HG02763 (cell line): ENCODE measurements at regions not wholly inside any gene's neighbourhood (a gene's known extent, or its start where the extent isn't known, plus 50 kb on each side); places are given as distances from the start of the nearest gene placed in this dataset.
"Not testable (repeated sequence)": the region's sequence is repeated elsewhere in the genome, so short reads cannot be mapped to it uniquely, and the experiment has no call there.

Source experiments
- ATAC-seq: cut with Tn5 transposase; IDR thresholded peaks from one replicate; pipeline ENCODE4 v1.9.1; 2021; ENCODE audit warnings: mild to moderate bottlenecking, moderate library complexity; ENCODE audit not compliant: unreplicated experiment

DNA sequence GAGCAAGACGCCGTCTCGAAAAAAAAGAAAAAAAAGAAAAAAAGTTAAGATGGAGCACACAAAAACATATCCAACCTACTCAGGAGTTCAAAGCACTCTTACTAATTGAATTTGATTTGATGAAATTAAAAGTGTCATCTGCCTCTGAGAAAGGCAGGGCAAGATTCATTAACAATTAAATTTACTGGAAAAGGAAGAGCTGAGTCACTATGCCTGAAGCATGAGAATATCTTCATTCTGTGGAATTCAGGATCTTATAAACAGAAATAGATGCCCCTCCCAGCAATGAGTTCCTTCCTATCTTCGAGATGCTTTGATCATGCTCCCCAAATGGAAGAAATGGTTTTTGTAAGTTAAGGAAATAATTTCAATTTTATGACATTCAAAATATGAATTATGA, 61.0 kb upstream of the ST3GAL6 start:
- no peak for ATAC-seq

DNA sequence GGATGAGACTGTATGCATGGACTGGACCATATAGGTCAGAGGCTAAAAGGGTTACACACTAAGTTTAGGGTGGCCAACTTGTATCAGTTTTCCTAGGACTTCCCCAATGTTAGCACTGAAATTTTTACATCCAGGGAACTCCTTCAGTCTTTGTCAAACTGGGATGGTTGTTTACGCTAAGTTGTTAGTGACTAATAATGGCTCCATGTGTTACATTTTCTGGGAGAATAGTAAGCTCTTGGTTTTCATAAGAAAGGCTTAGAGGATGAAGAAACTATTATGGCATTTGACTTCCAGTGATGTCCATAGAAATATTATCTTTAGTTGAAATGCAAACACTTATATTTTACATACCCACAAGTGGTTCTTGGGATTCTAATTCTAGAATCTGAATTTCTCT, 57.9 kb upstream of the ST3GAL6 start:
- no peak for ATAC-seq

DNA sequence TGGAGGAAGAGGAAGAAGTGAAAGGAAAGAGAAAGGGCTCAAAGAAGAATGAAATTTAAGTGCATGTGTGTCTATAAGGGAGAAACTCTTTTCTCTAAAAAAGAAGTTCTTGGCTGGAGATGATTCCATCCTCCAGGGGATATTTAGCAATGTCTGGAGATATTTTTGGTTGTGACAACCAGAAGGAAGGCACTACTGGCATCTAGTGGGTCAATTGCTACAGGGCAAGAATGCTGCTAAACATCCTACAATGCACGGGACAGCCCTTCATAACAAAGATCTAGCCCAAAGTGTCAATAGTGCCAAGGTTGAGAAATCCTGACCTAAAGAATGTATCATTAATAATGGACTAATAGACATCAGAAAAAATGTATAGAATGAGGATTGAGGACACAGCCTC, 57.4 kb upstream of the ST3GAL6 start:
- ATAC-seq: no peak

DNA sequence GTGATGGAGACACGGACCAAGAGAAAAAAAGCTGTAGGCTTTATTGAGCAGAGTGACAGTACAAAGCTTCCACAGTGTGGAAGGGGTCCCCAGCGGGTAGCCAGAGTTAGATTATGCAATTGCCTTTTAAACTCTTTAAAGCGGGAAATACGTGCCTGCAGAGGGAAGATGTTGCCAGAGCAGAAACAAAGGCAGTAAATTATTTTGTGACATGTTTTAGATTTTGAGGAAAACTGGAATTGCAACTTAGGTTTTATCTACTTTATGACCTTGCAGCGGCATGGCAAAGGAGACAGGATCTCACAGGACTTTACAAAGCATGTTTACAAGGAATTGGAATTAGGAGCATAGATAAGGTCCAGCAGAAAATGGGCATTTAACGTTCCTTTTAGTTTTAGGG, 54.5 kb upstream of the ST3GAL6 start:
- ATAC-seq: not testable (repeated sequence)

DNA sequence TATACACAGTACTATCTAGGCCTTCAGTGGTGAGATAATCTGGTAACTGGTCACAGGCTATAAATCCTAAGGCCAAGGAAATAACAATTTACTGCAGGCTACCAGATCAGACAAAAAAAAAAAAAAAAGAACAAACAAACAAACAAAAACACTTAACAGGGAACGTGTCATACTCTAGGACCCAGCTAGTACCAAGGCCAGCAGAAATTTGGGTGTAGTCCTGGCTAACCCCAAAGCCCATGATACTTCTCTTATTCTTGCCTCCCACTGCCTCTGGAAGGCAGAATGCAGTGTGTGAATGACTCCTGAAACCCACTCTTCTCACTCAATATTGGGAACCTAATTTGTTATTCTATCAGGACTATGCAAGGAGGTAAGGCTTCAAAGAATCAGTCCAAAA, 53.7 kb upstream of the ST3GAL6 start:
- no peak for ATAC-seq

DNA sequence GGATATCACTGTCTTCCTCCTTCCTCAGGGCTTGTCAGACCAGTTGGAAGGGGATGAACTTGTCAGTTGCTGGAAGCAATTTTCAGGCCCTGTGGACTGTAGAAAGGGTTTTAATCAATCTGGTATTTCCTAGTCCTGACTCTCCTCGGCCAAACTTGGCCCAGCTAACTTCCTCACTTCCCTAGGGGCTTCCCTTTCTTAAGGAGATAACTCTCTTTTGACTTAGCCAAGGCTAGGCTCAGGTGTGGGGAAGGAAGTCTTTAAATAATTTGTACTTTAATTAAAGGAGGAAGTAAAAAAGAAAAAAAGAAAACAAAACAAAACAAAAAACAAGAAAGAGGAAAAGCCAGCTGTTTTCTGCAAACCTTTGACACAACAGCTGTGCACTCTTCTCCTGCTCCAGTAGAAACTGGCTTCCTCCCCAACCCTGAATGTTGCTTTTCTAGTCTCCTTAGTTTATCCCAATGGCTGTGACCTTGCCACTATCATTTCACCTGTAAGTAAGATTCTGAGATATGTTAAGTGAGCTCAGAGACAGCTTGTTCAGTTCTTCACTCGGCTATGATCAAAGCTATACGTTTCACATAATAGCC, 53.0 kb upstream of the ST3GAL6 start:
- ATAC-seq: no peak

DNA sequence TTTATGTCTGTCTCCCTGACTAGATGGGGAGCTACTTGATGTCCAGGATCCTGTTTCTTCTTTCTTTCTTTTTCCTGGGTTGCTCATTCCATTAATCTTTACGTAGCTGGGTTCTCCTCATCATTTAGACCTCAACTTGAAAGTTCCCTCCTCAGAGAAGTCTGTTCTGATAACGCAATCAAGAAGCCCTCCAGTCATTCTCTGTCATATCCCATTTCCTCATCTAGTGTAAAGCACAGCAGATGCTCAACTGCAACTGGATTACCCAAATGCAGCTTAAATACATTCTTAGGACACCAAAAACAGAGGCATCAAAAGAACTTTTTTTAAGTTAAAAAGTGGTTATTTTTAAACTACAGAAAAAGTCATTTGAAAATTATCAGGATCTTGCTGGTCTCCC, 51.7 kb upstream of the ST3GAL6 start:
- ATAC-seq: no peak

DNA sequence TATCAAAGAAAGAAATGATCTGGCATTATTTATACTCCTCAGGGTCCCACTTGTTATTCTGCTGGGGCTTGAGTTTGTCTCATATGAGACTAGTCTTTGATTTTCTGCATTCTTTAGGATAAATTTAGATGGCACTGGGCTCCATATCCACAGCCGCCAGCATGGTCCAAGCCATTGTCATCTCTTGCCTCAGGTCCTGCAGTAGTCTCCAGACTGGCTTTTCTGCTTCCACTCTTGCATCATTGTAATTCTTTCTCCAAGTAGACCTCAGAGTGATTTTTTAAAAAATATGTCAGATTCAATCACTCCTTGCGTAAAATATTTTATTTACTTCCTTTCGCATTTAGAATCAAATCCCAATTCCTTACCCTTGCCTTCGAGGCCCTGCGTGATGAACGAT, 50.4 kb upstream of the ST3GAL6 start:
- ATAC-seq: no peak

DNA sequence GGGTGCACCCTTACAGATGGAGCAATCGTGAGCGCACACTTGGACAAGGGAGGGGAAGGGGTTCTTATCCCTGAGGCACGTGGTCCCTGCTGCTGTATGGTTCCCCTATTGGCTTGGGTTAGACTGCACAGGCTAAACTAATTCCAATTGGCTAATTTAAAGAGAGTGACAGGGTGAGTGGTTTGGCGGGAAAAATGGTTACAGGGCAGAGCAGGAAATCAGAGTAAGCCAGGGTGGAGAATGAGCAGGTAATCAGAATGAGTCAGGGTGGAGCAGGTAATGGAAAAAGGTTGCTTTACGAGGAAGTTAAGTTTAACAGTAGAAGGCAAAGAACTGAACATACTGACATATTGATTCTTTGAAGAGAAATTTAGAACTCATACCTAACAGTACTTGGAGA, 49.8 kb upstream of the ST3GAL6 start:
- not testable (repeated sequence) for ATAC-seq
